PC-9 (cell line): ENCODE measurements at regions not wholly inside any gene's neighbourhood (a gene's known extent, or its start where the extent isn't known, plus 50 kb on each side); places are given as distances from the start of the nearest gene placed in this dataset.

Experiments used
- BruUV-seq: library from RNA; stranded (reverse); fragments of 400-500 nt; replicated peaks from 2 replicates; lab custom pipeline; 2021; lab: Mats Ljungman, UMichigan
- CTCF ChIA-PET: fragments of 300-600 bp; sonication (Branson Sonifier 250); formaldehyde crosslinking; loops from one replicate; lab custom pipeline; 2022; ENCODE audit warnings: antibody characterized with exemption; lab: Charles Lee
- POLR2A ChIA-PET: fragments of 300-600 bp; sonication (Branson Sonifier 250); formaldehyde crosslinking; loops from one replicate; lab custom pipeline; 2022; ENCODE audit warnings: antibody characterized with exemption; ENCODE audit not compliant: unreplicated experiment; lab: Charles Lee
- DNase-seq, 2 experiments: peaks; one replicate each; pipeline versions ENCODE4 v3.0.0 to v3.0.0-alpha.2; 2015 to 2022; ENCODE audit warnings: mixed read lengths in 1 of 2
- H2AFZ ChIP-seq: fragments of 200-600 bp; sonication (generic); 2 replicates; pipeline ENCODE4 v1.8.1; 2017; ENCODE audit warnings: antibody characterized with exemption
- H3F3A ChIP-seq: fragments of 200-600 bp; sonication (generic); 2 replicates; pipeline ENCODE4 v1.8.1; 2017; ENCODE audit warnings: antibody characterized with exemption, mild to moderate bottlenecking, low read depth; ENCODE audit not compliant: insufficient read depth
- H3K27ac ChIP-seq: fragments of 200-600 bp; sonication (generic); 2 replicates; pipeline ENCODE4 v1.6.1; 2016; ENCODE audit warnings: mixed run types
- H3K27me3 ChIP-seq: fragments of 200-600 bp; sonication (generic); 2 replicates; pipeline ENCODE4 v1.6.1; 2016; ENCODE audit warnings: low read depth, mixed run types; ENCODE audit not compliant: insufficient read depth
- H3K36me3 ChIP-seq: fragments of 200-600 bp; sonication (generic); 2 replicates; pipeline ENCODE4 v1.6.1; 2016; ENCODE audit warnings: low read depth, mixed run types
- H3K4me1 ChIP-seq: fragments of 200-600 bp; sonication (generic); replicated peaks from 2 replicates; pipeline ENCODE4 v1.6.1; 2016; ENCODE audit warnings: mixed run types; ENCODE audit not compliant: insufficient read depth
- H3K4me2 ChIP-seq: fragments of 200-600 bp; sonication (generic); 2 replicates; pipeline ENCODE4 v1.6.1; 2017; ENCODE audit warnings: mixed run types
- H3K4me3 ChIP-seq: fragments of 200-600 bp; sonication (generic); 2 replicates; pipeline ENCODE4 v1.6.1; 2016; ENCODE audit warnings: mixed run types
- H3K79me2 ChIP-seq: fragments of 200-600 bp; sonication (generic); 2 replicates; pipeline ENCODE4 v1.6.1; 2017; ENCODE audit warnings: low read depth, mixed run types
- H3K9me2 ChIP-seq: fragments of 200-600 bp; sonication (generic); 2 replicates; pipeline ENCODE4 v1.8.1; 2017; ENCODE audit warnings: mild to moderate bottlenecking; ENCODE audit not compliant: insufficient read depth
- H3K9me3 ChIP-seq: fragments of 200-600 bp; sonication (generic); 2 replicates; pipeline ENCODE4 v1.8.1; 2016; ENCODE audit warnings: low read depth; ENCODE audit not compliant: insufficient read depth
- H4K20me1 ChIP-seq: fragments of 200-600 bp; sonication (generic); 2 replicates; pipeline ENCODE4 v1.8.1; 2017; ENCODE audit not compliant: insufficient read depth
- EZH2 ChIP-seq: fragments of 200-600 bp; sonication (generic); IDR thresholded peaks from 2 replicates; pipeline ENCODE4 v1.8.0; 2017; ENCODE audit warnings: antibody characterized with exemption, low read depth
- intact Hi-C: fragments of 100-400 bp; cut with micrococcal nuclease; formaldehyde crosslinking; loops from one replicate; pipeline ENCODE4 v1.10.0; 2022; ENCODE audit not compliant: unreplicated experiment
- TF ChIP-seq, protein P1 (sequence below): fragments of 200-600 bp; sonication (generic); conservative IDR thresholded peaks from 2 replicates; pipeline ENCODE4 v1.6.1; 2017; ENCODE audit warnings: mixed run types, antibody characterized with exemption, mild to moderate bottlenecking, moderate library complexity

DNA sequence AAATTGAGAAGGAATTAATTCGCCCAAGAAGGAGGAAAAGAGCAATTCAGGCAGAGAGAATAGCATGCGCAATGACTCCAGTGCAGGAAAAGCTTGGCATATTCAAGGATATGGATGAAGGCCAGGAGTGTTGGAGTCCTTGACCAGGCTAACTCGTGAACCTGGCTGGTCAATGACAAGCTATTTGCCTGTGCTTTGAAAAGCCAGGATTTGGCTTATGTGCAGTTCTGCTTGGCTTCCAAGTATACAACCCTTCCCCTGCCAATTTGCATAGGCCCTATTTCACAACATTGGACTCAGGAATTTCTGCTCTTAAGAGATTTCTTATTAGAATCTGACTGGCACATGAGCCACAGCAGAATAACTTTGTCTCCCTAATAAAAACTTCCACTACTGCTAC is 72.3 kb upstream of the SP8 start:
- no peak overlapping the region for H2AFZ ChIP-seq
- TF ChIP-seq, protein P1, sequence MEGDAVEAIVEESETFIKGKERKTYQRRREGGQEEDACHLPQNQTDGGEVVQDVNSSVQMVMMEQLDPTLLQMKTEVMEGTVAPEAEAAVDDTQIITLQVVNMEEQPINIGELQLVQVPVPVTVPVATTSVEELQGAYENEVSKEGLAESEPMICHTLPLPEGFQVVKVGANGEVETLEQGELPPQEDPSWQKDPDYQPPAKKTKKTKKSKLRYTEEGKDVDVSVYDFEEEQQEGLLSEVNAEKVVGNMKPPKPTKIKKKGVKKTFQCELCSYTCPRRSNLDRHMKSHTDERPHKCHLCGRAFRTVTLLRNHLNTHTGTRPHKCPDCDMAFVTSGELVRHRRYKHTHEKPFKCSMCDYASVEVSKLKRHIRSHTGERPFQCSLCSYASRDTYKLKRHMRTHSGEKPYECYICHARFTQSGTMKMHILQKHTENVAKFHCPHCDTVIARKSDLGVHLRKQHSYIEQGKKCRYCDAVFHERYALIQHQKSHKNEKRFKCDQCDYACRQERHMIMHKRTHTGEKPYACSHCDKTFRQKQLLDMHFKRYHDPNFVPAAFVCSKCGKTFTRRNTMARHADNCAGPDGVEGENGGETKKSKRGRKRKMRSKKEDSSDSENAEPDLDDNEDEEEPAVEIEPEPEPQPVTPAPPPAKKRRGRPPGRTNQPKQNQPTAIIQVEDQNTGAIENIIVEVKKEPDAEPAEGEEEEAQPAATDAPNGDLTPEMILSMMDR: no peak
- TF ChIP-seq EZH2: no peak
- no peaks in the 10 kb centered on the region for H4K20me1 ChIP-seq
- no peaks in the 10 kb centered on the region for H3K27me3 ChIP-seq
- DNase-seq: no peak
- no peaks in the 10 kb centered on the region for H3K4me1 ChIP-seq
- BruUV-seq: no TSS peak
- CTCF ChIA-PET: no interaction called here
- intact Hi-C loops: no loop called here
- POLR2A ChIA-PET: no interaction called here
- H3K9me2 ChIP-seq: no peaks in the 10 kb centered on the region
- no peak overlapping the region for H3K4me2 ChIP-seq
- no peaks in the 10 kb centered on the region for H3K79me2 ChIP-seq
- no peak overlapping the region for H3K4me3 ChIP-seq
- no peaks in the 10 kb centered on the region for H3K36me3 ChIP-seq
- H3K27ac ChIP-seq: no peak overlapping the region
- no peaks in the 10 kb centered on the region for H3F3A ChIP-seq
- H3K9me3 ChIP-seq: no peaks in the 10 kb centered on the region; the same call in 1 of the 2 replicates

- Histone ChIP-seq H3K27me3 (no peaks in the 10 kb centered on the region), H3F3A (no peaks in the 10 kb centered on the region), H3K4me2 (no peak overlapping the region), H3K4me3 (no peak overlapping the region), H3K36me3 (no peaks in the 10 kb centered on the region), H4K20me1 (no peaks in the 10 kb centered on the region), H3K9me3 (no peaks in the 10 kb centered on the region; the same call in 1 of the 2 replicates), H3K27ac (no peak overlapping the region), H3K79me2 (no peaks in the 10 kb centered on the region), H3K9me2 (no peaks in the 10 kb centered on the region), H3K4me1 (no peaks in the 10 kb centered on the region), H2AFZ (no peak overlapping the region)
- POLR2A ChIA-PET: no interaction called here
- DNase-seq: peak in 1 of 2 experiments; percentile 28
- BruUV-seq: no TSS peak
- CTCF ChIA-PET: no interaction called here
- intact Hi-C loops: no loop called here
- TF ChIP-seq EZH2: no peak
- TF ChIP-seq, protein P1: no peak
These were observed 74.8 kb upstream of the SP8 start for GRCh38 chr7:20861468-20861867.

- Histone ChIP-seq H2AFZ (no peak overlapping the region), H3K4me3 (no peak overlapping the region), H3K79me2 (no peaks in the 10 kb centered on the region), H3F3A (no peaks in the 10 kb centered on the region), H3K27me3 (no peaks in the 10 kb centered on the region), H3K9me2 (no peaks in the 10 kb centered on the region), H4K20me1 (no peaks in the 10 kb centered on the region), H3K27ac (no peak overlapping the region), H3K9me3 (no peaks in the 10 kb centered on the region), H3K4me1 (no peaks in the 10 kb centered on the region), H3K4me2 (no peak overlapping the region), H3K36me3 (no peaks in the 10 kb centered on the region)
- no TSS peak for BruUV-seq
- ChIA-PET POLR2A (no interaction called here), CTCF (no interaction called here)
- no peak for DNase-seq
- no peak for TF ChIP-seq EZH2
- TF ChIP-seq, protein P1: no peak
- intact Hi-C loops: no loop called here
These were observed 75.9 kb upstream of the SP8 start for GRCh38 chr7:20862554-20862953.
